Mammary epithelial cell (primary cell): ENCODE measurements at regions not wholly inside any gene's neighbourhood (a gene's known extent, or its start where the extent isn't known, plus 50 kb on each side); places are given as distances from the start of the nearest gene placed in this dataset.

ENCODE experiments used
- CTCF ChIP-seq, 2 donors: IDR thresholded peaks in 1 of 2; conservative IDR thresholded peaks in 1 of 2; 2 replicates each; pipeline ENCODE4 v1.5.1; 2011 to 2012; ENCODE audit warnings: inconsistent platforms in 2 of 2, low read length in 2 of 2, mild to moderate bottlenecking in 2 of 2, control low read depth in 1 of 2, low read depth in 1 of 2; ENCODE audit not compliant: insufficient read depth in 1 of 2; ENCODE audit errors: extremely low read depth in 1 of 2
- EZH2 ChIP-seq: IDR thresholded peaks from 2 replicates; pipeline ENCODE4 v1.6.1; 2012; ENCODE audit warnings: low read length, inconsistent platforms, borderline replicate concordance

GRCh38 chr17:72199256-72199655 lies 78.4 kb downstream of the SOX9 start:
- TF ChIP-seq EZH2 (no peak), CTCF (conservative IDR thresholded peaks at IDR 0.05 in 1 of 2, IDR thresholded peaks at IDR 0.05 in 1 of 2; ENCODE audit: extremely low read depth in 1 of 2, insufficient read depth in 1 of 2, low read depth in 1 of 2, low read length in 2 of 2) (no peak)
